CD4-positive, alpha-beta T cell (primary cell): ENCODE measurements at regions not wholly inside any gene's neighbourhood (a gene's known extent, or its start where the extent isn't known, plus 50 kb on each side); places are given as distances from the start of the nearest gene placed in this dataset.

Experiments
- ATAC-seq: fragments of 200-7000 bp; cut with Tn5 transposase; one replicate; pipeline ENCODE4 v1.10.0; 2022; ENCODE audit warnings: mild to moderate bottlenecking; ENCODE audit not compliant: poor library complexity
- CTCF ChIA-PET: fragments of 350-600 bp; sonication (Branson Sonifier 250); formaldehyde crosslinking; loops from one replicate; lab custom pipeline; 2021; ENCODE audit warnings: antibody characterized with exemption, inconsistent platforms; lab: Charles Lee
- POLR2A ChIA-PET: fragments of 350-600 bp; sonication (Branson Sonifier 250); formaldehyde crosslinking; loops from one replicate; lab custom pipeline; 2021; ENCODE audit warnings: antibody characterized with exemption, inconsistent platforms; lab: Charles Lee
- DNase-seq, 14 experiments: peaks; one replicate each; pipeline ENCODE4 v3.0.0-alpha.2; 2013 to 2020; ENCODE audit warnings: mixed read lengths in 2 of 14
- H3K27ac ChIP-seq, 2 donors: one replicate each; pipeline versions ENCODE4 v1.5.1 to v1.7.0; 2013; ENCODE audit warnings: low read length in 2 of 2, low read depth in 1 of 2, mild to moderate bottlenecking in 1 of 2
- H3K27me3 ChIP-seq, 2 experiments: 1 replicate in 1 of 2; 2 replicates in 1 of 2; pipeline versions ENCODE4 v1.6.1 to v1.7.0; 2013; ENCODE audit warnings: low read length in 2 of 2, control low read depth in 1 of 2, mild to moderate bottlenecking in 1 of 2, moderate library complexity in 1 of 2; ENCODE audit not compliant: insufficient read depth in 2 of 2, control insufficient read depth in 1 of 2
- H3K36me3 ChIP-seq: one replicate; pipeline ENCODE4 v1.6.1; 2013; ENCODE audit warnings: low read length, control low read depth; ENCODE audit not compliant: insufficient read depth
- H3K4me1 ChIP-seq: one replicate; pipeline ENCODE4 v1.6.1; 2013; ENCODE audit warnings: low read length, control low read depth; ENCODE audit not compliant: insufficient read depth
- H3K4me3 ChIP-seq: one replicate; pipeline ENCODE4 v1.5.1; 2013; ENCODE audit warnings: mild to moderate bottlenecking, low read length, moderate library complexity
- H3K9me3 ChIP-seq, 2 experiments: 1 replicate in 1 of 2; 2 replicates in 1 of 2; pipeline versions ENCODE4 v1.6.1 to v1.7.0; 2013; ENCODE audit warnings: low read length in 2 of 2, mild to moderate bottlenecking in 2 of 2, control low read depth in 1 of 2, moderate library complexity in 1 of 2; ENCODE audit not compliant: control insufficient read depth in 1 of 2, insufficient read depth in 1 of 2
- H3K27ac Mint-ChIP-seq: one replicate; pipeline ENCODE4 v1.8.0; 2020; ENCODE audit warnings: mixed read lengths
- H3K27me3 Mint-ChIP-seq: one replicate; pipeline ENCODE4 v1.8.0; 2021; ENCODE audit warnings: mixed read lengths
- H3K36me3 Mint-ChIP-seq: one replicate; pipeline ENCODE4 v1.8.0; 2021; ENCODE audit warnings: low read depth, mixed read lengths
- H3K4me1 Mint-ChIP-seq: one replicate; pipeline ENCODE4 v1.8.0; 2021; ENCODE audit warnings: low read depth, mixed read lengths
- H3K4me3 Mint-ChIP-seq: one replicate; pipeline ENCODE4 v1.8.0; 2020; ENCODE audit warnings: mild to moderate bottlenecking, mixed read lengths
- H3K9me3 Mint-ChIP-seq: one replicate; pipeline ENCODE4 v1.8.0; 2020; ENCODE audit warnings: mixed read lengths
- intact Hi-C, 2 experiments: fragments of 100-400 bp; cut with DNase I in 1 of 2; cut with micrococcal nuclease in 1 of 2; formaldehyde crosslinking; loops; one replicate each; pipeline versions ENCODE4 v1.15.1 to v1.9.0; 2023 to 2025; cut with DNase I, micrococcal nuclease
- TF ChIP-seq, protein P1 (sequence below): fragments of 200-600 bp; IDR thresholded peaks from one replicate; pipeline ENCODE4 v1.8.0; 2022; ENCODE audit warnings: antibody characterized with exemption, mild to moderate bottlenecking

DNA sequence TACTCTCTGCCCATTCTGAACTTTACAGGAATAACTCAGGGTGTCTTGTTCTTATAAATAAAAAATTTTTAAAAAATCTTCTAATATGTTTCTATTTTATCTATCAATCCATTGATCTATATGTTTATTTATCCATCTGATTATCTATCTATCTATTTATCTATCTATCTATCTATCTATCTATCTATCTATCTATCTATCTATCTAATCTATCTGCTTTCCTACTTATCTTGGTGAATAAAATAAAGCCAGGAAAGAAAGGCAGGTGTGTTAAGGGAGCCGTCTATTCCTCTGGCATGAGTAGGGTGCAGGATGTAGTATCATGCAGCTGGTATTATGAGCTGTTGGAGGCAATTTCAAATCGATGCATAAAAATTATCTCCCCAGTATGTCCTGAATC, 153.0 kb downstream of the FOXA2 start:
- Mint-ChIP-seq H3K27ac (no peak overlapping the region), H3K4me1 (no peaks in the 10 kb centered on the region), H3K36me3 (no peaks in the 10 kb centered on the region), H3K27me3 (no peaks in the 10 kb centered on the region), H3K4me3 (no peak overlapping the region), H3K9me3 (no peaks in the 10 kb centered on the region)
- H3K27me3 ChIP-seq = no peaks in the 10 kb centered on the region
- DNase-seq (no peak), ATAC-seq (no peak)
- POLR2A ChIA-PET = no interaction called here
- CTCF ChIA-PET = no interaction called here
- intact Hi-C loops = no loop called here
- H3K4me3 ChIP-seq = no peak overlapping the region
- TF ChIP-seq, protein P1, sequence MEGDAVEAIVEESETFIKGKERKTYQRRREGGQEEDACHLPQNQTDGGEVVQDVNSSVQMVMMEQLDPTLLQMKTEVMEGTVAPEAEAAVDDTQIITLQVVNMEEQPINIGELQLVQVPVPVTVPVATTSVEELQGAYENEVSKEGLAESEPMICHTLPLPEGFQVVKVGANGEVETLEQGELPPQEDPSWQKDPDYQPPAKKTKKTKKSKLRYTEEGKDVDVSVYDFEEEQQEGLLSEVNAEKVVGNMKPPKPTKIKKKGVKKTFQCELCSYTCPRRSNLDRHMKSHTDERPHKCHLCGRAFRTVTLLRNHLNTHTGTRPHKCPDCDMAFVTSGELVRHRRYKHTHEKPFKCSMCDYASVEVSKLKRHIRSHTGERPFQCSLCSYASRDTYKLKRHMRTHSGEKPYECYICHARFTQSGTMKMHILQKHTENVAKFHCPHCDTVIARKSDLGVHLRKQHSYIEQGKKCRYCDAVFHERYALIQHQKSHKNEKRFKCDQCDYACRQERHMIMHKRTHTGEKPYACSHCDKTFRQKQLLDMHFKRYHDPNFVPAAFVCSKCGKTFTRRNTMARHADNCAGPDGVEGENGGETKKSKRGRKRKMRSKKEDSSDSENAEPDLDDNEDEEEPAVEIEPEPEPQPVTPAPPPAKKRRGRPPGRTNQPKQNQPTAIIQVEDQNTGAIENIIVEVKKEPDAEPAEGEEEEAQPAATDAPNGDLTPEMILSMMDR = no peak
- no peaks in the 10 kb centered on the region for H3K4me1 ChIP-seq
- H3K36me3 ChIP-seq = no peaks in the 10 kb centered on the region
- H3K27ac ChIP-seq = no peak overlapping the region
- H3K9me3 ChIP-seq = peaks cover 0 to 31% of the 10 kb centered on the region in 2 experiments

DNA sequence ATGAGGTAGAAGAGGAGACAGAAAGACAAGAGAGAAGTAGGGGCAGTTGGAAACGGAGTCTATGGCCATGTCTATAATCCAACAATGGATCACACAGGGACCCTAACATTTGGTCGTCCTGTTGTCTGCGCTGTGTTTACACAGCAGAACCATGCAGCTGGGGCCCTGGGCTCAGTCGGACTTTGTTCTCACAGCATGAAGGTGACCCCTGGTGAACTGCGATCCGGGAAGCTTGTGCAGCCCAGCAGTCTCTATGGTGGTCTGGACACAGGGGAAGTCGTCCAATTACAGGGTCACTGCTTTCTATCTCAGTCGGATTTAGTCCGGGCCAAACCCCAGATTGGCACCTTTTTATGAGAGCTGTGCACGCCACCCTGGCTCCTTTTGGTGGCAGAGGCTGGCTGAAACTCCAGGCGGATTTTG, 153.6 kb downstream of the FOXA2 start:
- H3K27ac ChIP-seq = no peak overlapping the region
- no peaks in the 10 kb centered on the region for H3K27me3 ChIP-seq
- no peak overlapping the region for H3K27ac Mint-ChIP-seq
- H3K27me3 Mint-ChIP-seq = no peaks in the 10 kb centered on the region
- intact Hi-C loops = no loop called here
- no peaks in the 10 kb centered on the region for H3K36me3 ChIP-seq
- no peaks in the 10 kb centered on the region for H3K4me1 Mint-ChIP-seq
- no peaks in the 10 kb centered on the region for H3K4me1 ChIP-seq
- peaks cover 0 to 31% of the 10 kb centered on the region in 2 experiments for H3K9me3 ChIP-seq
- ATAC-seq (no peak), DNase-seq (no peak)
- H3K4me3 Mint-ChIP-seq = no peak overlapping the region
- ChIA-PET CTCF (no interaction called here), POLR2A (no interaction called here)
- H3K9me3 Mint-ChIP-seq = no peaks in the 10 kb centered on the region
- no peaks in the 10 kb centered on the region for H3K36me3 Mint-ChIP-seq
- TF ChIP-seq, protein P1 = no peak
- H3K4me3 ChIP-seq = no peak overlapping the region

DNA sequence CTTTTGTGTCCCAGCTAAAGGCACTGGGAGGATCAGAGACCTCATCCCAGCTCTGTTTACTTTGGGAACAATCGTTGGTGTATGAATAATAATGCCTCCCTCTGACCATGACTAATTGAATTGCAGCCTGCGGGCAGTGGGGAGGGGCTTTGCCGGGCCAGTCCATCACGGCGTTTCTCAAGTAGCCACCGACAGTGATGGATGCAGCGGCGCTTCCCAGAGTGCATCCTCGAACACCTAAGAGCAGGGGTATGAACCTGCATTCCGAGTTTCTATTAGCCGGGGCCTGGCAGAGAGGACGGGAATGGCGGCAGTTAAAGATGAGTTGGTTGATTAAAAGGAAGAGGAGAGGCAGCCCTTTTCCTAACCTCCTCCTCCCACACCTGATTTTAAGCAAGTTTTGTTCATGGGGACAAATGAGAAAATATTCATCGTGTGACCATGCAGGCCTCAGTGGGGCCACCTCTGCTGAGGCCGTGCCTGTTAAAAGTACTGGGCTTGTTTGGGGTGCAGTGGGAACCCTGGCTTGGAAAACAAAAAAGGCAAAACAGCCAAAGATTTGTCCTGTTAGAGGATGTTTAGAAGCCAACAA, 154.1 kb downstream of the FOXA2 start:
- ChIA-PET CTCF (no interaction called here), POLR2A (no interaction called here)
- Mint-ChIP-seq H3K36me3 (no peaks in the 10 kb centered on the region), H3K4me3 (no peak overlapping the region), H3K4me1 (no peaks in the 10 kb centered on the region), H3K27me3 (no peaks in the 10 kb centered on the region), H3K9me3 (no peaks in the 10 kb centered on the region), H3K27ac (no peak overlapping the region)
- H3K27me3 ChIP-seq = no peaks in the 10 kb centered on the region
- no peaks in the 10 kb centered on the region for H3K36me3 ChIP-seq
- DNase-seq (no peak), ATAC-seq (no peak)
- no peaks in the 10 kb centered on the region for H3K4me1 ChIP-seq
- no peak overlapping the region for H3K27ac ChIP-seq
- intact Hi-C loops = no loop called here
- no peak overlapping the region for H3K4me3 ChIP-seq
- TF ChIP-seq, protein P1 = no peak
- peaks cover 0 to 28% of the 10 kb centered on the region in 2 experiments for H3K9me3 ChIP-seq
